Adrenal gland (tissue), 9 donors: ENCODE measurements at regions not wholly inside any gene's neighbourhood (a gene's known extent, or its start where the extent isn't known, plus 50 kb on each side); places are given as distances from the start of the nearest gene placed in this dataset.

ENCODE experiments used
- DNase-seq, 7 donors: peaks; one replicate each; pipeline ENCODE4 v3.0.0-alpha.2; 2019 to 2020
- H3K27ac ChIP-seq, 5 donors: fragments of 200-600 bp; sonication (generic) in 4 of 5; 1 replicate in 3 of 5; 2 replicates in 2 of 5; pipeline versions ENCODE4 v1.5.1 to v1.8.0; 2016 to 2020; ENCODE audit warnings: mild to moderate bottlenecking in 1 of 5
- H3K27me3 ChIP-seq: fragments of 200-600 bp; 2 replicates; pipeline ENCODE4 v1.8.0; 2021
- H3K36me3 ChIP-seq, 2 donors: fragments of 200-600 bp; replicated peaks in 1 of 2; 1 replicate in 1 of 2; 2 replicates in 1 of 2; pipeline versions ENCODE4 v1.5.1 to v1.8.0; 2018 to 2022
- H3K4me1 ChIP-seq, 2 donors: fragments of 200-600 bp; replicated peaks in 1 of 2; 1 replicate in 1 of 2; 2 replicates in 1 of 2; pipeline versions ENCODE4 v1.5.1 to v1.8.0; 2018 to 2021
- H3K4me3 ChIP-seq, 4 donors: fragments of 200-600 bp; sonication (generic) in 3 of 4; one replicate each; pipeline ENCODE4 v1.5.1; 2016 to 2018
- H3K9me3 ChIP-seq, 3 donors: fragments of 200-600 bp; sonication (generic) in 1 of 3; replicated peaks in 1 of 3; 1 replicate in 2 of 3; 2 replicates in 1 of 3; pipeline versions ENCODE4 v1.5.1 to v1.8.0; 2016 to 2021
- CTCF ChIP-seq, 6 experiments: fragments of 450-650 bp in 4 of 6; fragments of 200-600 bp in 2 of 6; sonication (generic) in 1 of 6; IDR thresholded peaks; 1 replicate in 5 of 6; 2 replicates in 1 of 6; pipeline versions ENCODE4 v1.5.1 to v1.8.0; 2016 to 2021; ENCODE audit warnings: antibody characterized with exemption in 6 of 6, mild to moderate bottlenecking in 2 of 6, moderate library complexity in 1 of 6
- POLR2A ChIP-seq, 2 donors: fragments of 450-650 bp; IDR thresholded peaks; one replicate each; pipeline ENCODE4 v1.6.1; 2017; ENCODE audit warnings: antibody characterized with exemption in 2 of 2, mild to moderate bottlenecking in 2 of 2, moderate library complexity in 1 of 2
- WGBS, 4 donors: extraction: QIAGEN DNeasy Blood & Tissue Kit in 2 of 4; methylation state at CpG; one replicate each; pipeline versions ENCODE4 v1.1.5 to v1.1.7; 2013 to 2017; 5-methylcytosine and 5-hydroxymethylcytosine counted together
- intact Hi-C, 2 donors: fragments of 100-400 bp; cut with DNase I; formaldehyde crosslinking; loops; one replicate each; pipeline versions ENCODE4 v1.14.1 to v1.15.0; 2022 to 2023
- donor health status: healthy with polysubstance abuse.
- donor health status: Bipolar disorder and iron deficiency.
- donor health status: DM: yes; HTN: yes; CAD: no.
- donor health status: DM: no; HTN: no; CAD: no.
- donor health status: DM: no; HTN: no; CAD: no.

- TF ChIP-seq CTCF (IDR thresholded peaks at IDR 0.05) (no peak), POLR2A (IDR thresholded peaks at IDR 0.05) (no peak)
- no peak overlapping the region for H3K4me3 ChIP-seq
- H3K27me3 ChIP-seq: no peaks in the 10 kb centered on the region
- H3K9me3 ChIP-seq: no peaks in the 10 kb centered on the region
- H3K27ac ChIP-seq: no peak overlapping the region
- no peaks in the 10 kb centered on the region for H3K4me1 ChIP-seq
- no peak for DNase-seq
- WGBS, 4 donors: 72 to 85% (median 81%) methylated on average over 3 of the region's 3 CpGs
- no peaks in the 10 kb centered on the region for H3K36me3 ChIP-seq
- intact Hi-C loops: no loop called here
Observed at GRCh38 chr5:67773411-67774266, 441.9 kb upstream of the PIK3R1 start.

GRCh38 chr5:67771791-67772190 is 443.8 kb upstream of the PIK3R1 start:
- Histone ChIP-seq H3K9me3 (no peaks in the 10 kb centered on the region), H3K27me3 (no peaks in the 10 kb centered on the region), H3K27ac (no peak overlapping the region), H3K4me3 (no peak overlapping the region), H3K4me1 (no peaks in the 10 kb centered on the region), H3K36me3 (no peaks in the 10 kb centered on the region)
- no peak for TF ChIP-seq POLR2A (IDR thresholded peaks at IDR 0.05)
- TF ChIP-seq CTCF (IDR thresholded peaks at IDR 0.05): no peak
- 71 to 77% (median 74%) methylated on average over 6 of the region's 6 CpGs for WGBS, 4 donors
- no peak for DNase-seq
- intact Hi-C loops: no loop called here

GRCh38 chr5:67771221-67771620 is 444.3 kb upstream of the PIK3R1 start:
- no peaks in the 10 kb centered on the region for H3K4me1 ChIP-seq
- TF ChIP-seq POLR2A (IDR thresholded peaks at IDR 0.05): no peak
- no peak for TF ChIP-seq CTCF (IDR thresholded peaks at IDR 0.05)
- WGBS, 4 donors: 24 to 42% (median 37%) methylated on average over 2 of the region's 2 CpGs
- H3K9me3 ChIP-seq: no peaks in the 10 kb centered on the region
- H3K36me3 ChIP-seq: no peaks in the 10 kb centered on the region
- peak overlapping the region in 1 of 5 donors; percentile 42 for H3K27ac ChIP-seq
- intact Hi-C loops: no loop called here
- no peaks in the 10 kb centered on the region for H3K27me3 ChIP-seq
- H3K4me3 ChIP-seq: no peak overlapping the region
- DNase-seq: no peak

GRCh38 chr5:67770431-67771025 is 445.0 kb upstream of the PIK3R1 start:
- intact Hi-C loops: no loop called here
- H3K4me3 ChIP-seq: no peak overlapping the region
- TF ChIP-seq CTCF (IDR thresholded peaks at IDR 0.05): no peak
- TF ChIP-seq POLR2A (IDR thresholded peaks at IDR 0.05): no peak
- H3K9me3 ChIP-seq: no peaks in the 10 kb centered on the region
- no peaks in the 10 kb centered on the region for H3K27me3 ChIP-seq
- DNase-seq: peak in 2 of 7 donors; percentile 9 to 13
- WGBS, 4 donors: 54 to 61% (median 56%) methylated on average over 5 of the region's 5 CpGs
- H3K27ac ChIP-seq: peak overlapping the region in 1 of 5 donors; percentile 42
- H3K4me1 ChIP-seq: no peaks in the 10 kb centered on the region
- no peaks in the 10 kb centered on the region for H3K36me3 ChIP-seq
